Neural progenitor cell (in vitro differentiated cells): ENCODE measurements at regions not wholly inside any gene's neighbourhood (a gene's known extent, or its start where the extent isn't known, plus 50 kb on each side); places are given as distances from the start of the nearest gene placed in this dataset.

ENCODE experiments used
- DNase-seq: peaks from one replicate; pipeline ENCODE4 v3.0.0-alpha.2; 2016; ENCODE audit warnings: low spot score
- H2AFZ ChIP-seq: fragments of 200-600 bp; sonication (generic); replicated peaks from 2 replicates; pipeline ENCODE4 v1.6.1; 2016; ENCODE audit warnings: antibody characterized with exemption
- H3F3A ChIP-seq: fragments of 200-600 bp; sonication (generic); 2 replicates; pipeline ENCODE4 v1.6.1; 2016; ENCODE audit warnings: antibody characterized with exemption, low read depth
- H3K27ac ChIP-seq: fragments of 200-600 bp; sonication (generic); 2 replicates; pipeline ENCODE4 v1.5.1; 2016; ENCODE audit warnings: mild to moderate bottlenecking
- H3K27me3 ChIP-seq: fragments of 200-600 bp; sonication (generic); 2 replicates; pipeline ENCODE4 v1.6.1; 2016; ENCODE audit warnings: mild to moderate bottlenecking, moderate library complexity
- H3K36me3 ChIP-seq: fragments of 200-600 bp; sonication (generic); 2 replicates; pipeline ENCODE4 v1.5.1; 2016
- H3K4me1 ChIP-seq: fragments of 200-600 bp; sonication (generic); 2 replicates; pipeline ENCODE4 v1.6.1; 2016; ENCODE audit warnings: mixed run types
- H3K4me2 ChIP-seq: fragments of 200-600 bp; sonication (generic); 2 replicates; pipeline ENCODE4 v1.6.1; 2016
- H3K4me3 ChIP-seq: fragments of 200-600 bp; sonication (generic); 2 replicates; pipeline ENCODE4 v1.5.1; 2016
- H3K79me2 ChIP-seq: fragments of 200-600 bp; sonication (generic); 2 replicates; pipeline ENCODE4 v1.6.1; 2016; ENCODE audit warnings: low read depth
- H3K9ac ChIP-seq: fragments of 200-600 bp; sonication (generic); 2 replicates; pipeline ENCODE4 v1.6.1; 2016
- H3K9me3 ChIP-seq: fragments of 200-600 bp; sonication (generic); 2 replicates; pipeline ENCODE4 v1.5.1; 2016; ENCODE audit warnings: low read depth
- H4K20me1 ChIP-seq: fragments of 200-600 bp; sonication (generic); 2 replicates; pipeline ENCODE4 v1.6.1; 2016; ENCODE audit warnings: low read depth
- H3K27ac Mint-ChIP-seq: 3 replicates; pipeline ENCODE4 v1.8.0; 2021; ENCODE audit warnings: mixed read lengths
- H3K27me3 Mint-ChIP-seq: 2 replicates; pipeline ENCODE4 v1.8.0; 2022; ENCODE audit warnings: low read depth, mild to moderate bottlenecking, inconsistent platforms, moderate library complexity, mixed read lengths; ENCODE audit not compliant: insufficient read depth
- H3K36me3 Mint-ChIP-seq: 3 replicates; pipeline ENCODE4 v1.8.0; 2021; ENCODE audit warnings: mixed read lengths
- H3K4me1 Mint-ChIP-seq: 3 replicates; pipeline ENCODE4 v1.8.0; 2021; ENCODE audit warnings: mixed read lengths
- H3K4me3 Mint-ChIP-seq: 3 replicates; pipeline ENCODE4 v1.8.0; 2021; ENCODE audit warnings: mild to moderate bottlenecking, moderate library complexity, mixed read lengths
- H3K9me3 Mint-ChIP-seq: 3 replicates; pipeline ENCODE4 v1.8.0; 2020; ENCODE audit warnings: mixed read lengths
- CTCF ChIP-seq: fragments of 200-600 bp; sonication (generic); IDR thresholded peaks from 2 replicates; pipeline ENCODE4 v1.5.1; 2017; ENCODE audit warnings: antibody characterized with exemption, mild to moderate bottlenecking
- EZH2 ChIP-seq: fragments of 200-600 bp; sonication (generic); IDR thresholded peaks from 2 replicates; pipeline ENCODE4 v1.6.1; 2017; ENCODE audit warnings: antibody characterized with exemption, mild to moderate bottlenecking, moderate library complexity
- EZH2phosphoT487 ChIP-seq: fragments of 200-600 bp; sonication (generic); IDR thresholded peaks from 2 replicates; pipeline ENCODE4 v1.6.1; 2017; ENCODE audit warnings: antibody characterized with exemption

GRCh38 chr3:118740722-118741290, 293.8 kb downstream of the IGSF11 start:
- Histone ChIP-seq H3K4me3 (no peak overlapping the region), H3K4me2 (no peak overlapping the region), H3K9me3 (no peaks in the 10 kb centered on the region)

GRCh38 chr3:118742760-118743159, 291.9 kb downstream of the IGSF11 start:
- no peak overlapping the region for H3K27ac ChIP-seq
- H3K4me1 Mint-ChIP-seq, result peaks cover 10% of the 10 kb centered on the region

More at GRCh38 chr3:118740722-118741290, 293.8 kb downstream of the IGSF11 start:
- no peak overlapping the region for H3K4me3 Mint-ChIP-seq
- Histone ChIP-seq H3K36me3 (no peaks in the 10 kb centered on the region), H3K27ac (no peak overlapping the region), H3K9ac (no peak overlapping the region), H2AFZ (no peak overlapping the region), H3K4me1 (no peaks in the 10 kb centered on the region), H4K20me1 (no peaks in the 10 kb centered on the region), H3K27me3 (no peaks in the 10 kb centered on the region), H3K79me2 (no peaks in the 10 kb centered on the region), H3F3A (no peaks in the 10 kb centered on the region)
- peaks cover 17% of the 10 kb centered on the region for H3K27me3 Mint-ChIP-seq
- H3K9me3 Mint-ChIP-seq, result peaks cover 15% of the 10 kb centered on the region
- DNase-seq, result no peak
- TF ChIP-seq EZH2, result no peak
- TF ChIP-seq CTCF, result no peak
- TF ChIP-seq EZH2phosphoT487, result no peak
- H3K27ac Mint-ChIP-seq, result no peak overlapping the region
- peaks cover 10% of the 10 kb centered on the region for H3K4me1 Mint-ChIP-seq
- peaks cover 2% of the 10 kb centered on the region for H3K36me3 Mint-ChIP-seq

GRCh38 chr3:118744186-118744585, 290.5 kb downstream of the IGSF11 start:
- Histone ChIP-seq H3K4me3 (no peak overlapping the region), H3K36me3 (no peaks in the 10 kb centered on the region), H3F3A (no peaks in the 10 kb centered on the region), H2AFZ (no peak overlapping the region), H3K27me3 (no peaks in the 10 kb centered on the region), H3K9me3 (no peaks in the 10 kb centered on the region), H3K9ac (no peak overlapping the region), H4K20me1 (no peaks in the 10 kb centered on the region), H3K27ac (no peak overlapping the region), H3K4me1 (no peaks in the 10 kb centered on the region), H3K4me2 (no peak overlapping the region), H3K79me2 (no peaks in the 10 kb centered on the region)
- Mint-ChIP-seq H3K4me1 (peaks cover 10% of the 10 kb centered on the region), H3K27ac (no peak overlapping the region), H3K9me3 (peaks cover 9% of the 10 kb centered on the region), H3K27me3 (peaks cover 17% of the 10 kb centered on the region), H3K4me3 (no peak overlapping the region), H3K36me3 (peaks cover 2% of the 10 kb centered on the region)
- TF ChIP-seq CTCF (no peak), EZH2 (no peak), EZH2phosphoT487 (no peak)
- no peak for DNase-seq

More at GRCh38 chr3:118742760-118743159, 291.9 kb downstream of the IGSF11 start:
- Histone ChIP-seq H3K9me3 (no peaks in the 10 kb centered on the region), H4K20me1 (no peaks in the 10 kb centered on the region), H3K27me3 (no peaks in the 10 kb centered on the region), H3K4me2 (no peak overlapping the region), H3F3A (no peaks in the 10 kb centered on the region), H3K79me2 (no peaks in the 10 kb centered on the region), H3K36me3 (no peaks in the 10 kb centered on the region), H3K9ac (no peak overlapping the region), H2AFZ (no peak overlapping the region), H3K4me1 (no peaks in the 10 kb centered on the region), H3K4me3 (no peak overlapping the region)
- Mint-ChIP-seq H3K9me3 (peaks cover 11% of the 10 kb centered on the region), H3K4me3 (no peak overlapping the region), H3K36me3 (peaks cover 2% of the 10 kb centered on the region), H3K27ac (no peak overlapping the region), H3K27me3 (peaks cover 19% of the 10 kb centered on the region)
- DNase-seq, result no peak
- no peak for TF ChIP-seq EZH2phosphoT487

DNA sequence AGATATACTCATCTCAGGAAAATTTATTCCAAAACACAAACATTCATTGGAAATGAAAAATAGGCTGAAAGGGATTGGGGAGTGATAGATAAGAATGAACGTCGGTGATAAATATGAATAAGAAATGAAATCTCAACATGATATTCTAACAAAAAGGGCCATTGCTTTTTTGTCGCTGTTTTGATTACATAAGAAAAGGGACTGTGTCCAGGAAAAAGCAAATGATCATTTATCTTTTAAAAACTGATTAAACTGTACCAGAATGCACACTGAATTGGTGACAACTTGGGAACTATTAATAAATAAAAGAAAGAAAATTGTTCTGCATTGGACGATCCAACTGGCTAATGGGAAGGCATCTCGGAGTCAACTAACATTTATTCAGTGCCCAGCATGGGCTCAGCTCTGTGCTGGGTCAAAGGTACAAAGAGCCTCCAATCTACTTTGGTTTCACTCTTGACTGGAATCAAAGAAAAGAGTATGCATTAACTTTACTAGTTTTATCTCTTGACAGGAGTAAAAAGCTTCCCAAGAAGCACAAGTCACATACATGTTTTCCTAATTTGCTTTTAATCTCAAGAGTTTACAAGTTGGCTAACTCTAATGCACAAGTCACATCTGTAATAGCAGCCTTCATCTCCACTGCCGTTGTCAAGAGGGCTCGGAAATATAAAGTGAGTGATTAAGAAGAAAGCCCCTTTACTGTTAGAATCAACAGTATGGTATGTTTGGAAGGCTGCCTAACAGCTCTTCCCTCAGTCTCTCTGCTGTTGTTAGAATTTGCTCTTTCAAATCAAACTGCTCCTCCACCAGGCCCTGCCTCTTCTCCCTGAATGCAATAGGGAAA, 280.0 kb downstream of the IGSF11 start:
- H3K4me1 Mint-ChIP-seq, result peaks cover 7% of the 10 kb centered on the region
- Histone ChIP-seq H3K4me3 (no peak overlapping the region), H3K27ac (no peak overlapping the region), H3K79me2 (no peaks in the 10 kb centered on the region), H4K20me1 (no peaks in the 10 kb centered on the region), H3K4me2 (no peak overlapping the region), H2AFZ (peak overlapping the region; percentile 38), H3K9me3 (no peaks in the 10 kb centered on the region), H3K4me1 (peaks cover 10% of the 10 kb centered on the region), H3K27me3 (no peaks in the 10 kb centered on the region), H3K36me3 (no peaks in the 10 kb centered on the region), H3F3A (no peaks in the 10 kb centered on the region), H3K9ac (no peak overlapping the region)
- DNase-seq, result no peak
- H3K27ac Mint-ChIP-seq, result no peak overlapping the region
- peaks cover 10% of the 10 kb centered on the region for H3K9me3 Mint-ChIP-seq
- TF ChIP-seq EZH2 (no peak), CTCF (no peak), EZH2phosphoT487 (no peak)
- H3K36me3 Mint-ChIP-seq, result no peaks in the 10 kb centered on the region
- peaks cover 4% of the 10 kb centered on the region for H3K27me3 Mint-ChIP-seq
- H3K4me3 Mint-ChIP-seq, result no peak overlapping the region
